ENCODE measurements at regions not wholly inside any gene's neighbourhood (a gene's known extent, or its start where the extent isn't known, plus 50 kb on each side); places are given as distances from the start of the nearest gene placed in this dataset.

DNA sequence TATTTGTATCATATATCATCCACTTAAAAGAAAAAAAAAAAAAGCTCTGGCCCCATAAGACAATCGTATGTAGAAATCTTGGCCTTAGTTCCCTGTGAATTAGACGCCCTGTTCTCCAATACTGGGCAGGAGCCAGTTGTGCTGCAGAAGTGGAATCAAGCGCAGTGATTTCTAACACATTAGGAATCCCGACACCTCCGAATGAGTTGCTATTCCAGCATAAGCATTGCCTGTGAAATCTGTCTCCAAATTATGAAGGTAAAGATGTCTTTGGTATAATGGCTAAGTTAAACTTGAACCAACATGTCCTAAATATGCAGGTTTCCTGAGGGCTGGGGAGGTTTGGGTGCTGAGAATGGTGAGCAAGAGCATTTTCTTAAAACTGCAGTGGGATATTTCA lies 199.4 kb upstream of the ARRDC4 start:
- no peak for DNase-seq (ENCODE audit: low read depth in 2 of 2)

DNA sequence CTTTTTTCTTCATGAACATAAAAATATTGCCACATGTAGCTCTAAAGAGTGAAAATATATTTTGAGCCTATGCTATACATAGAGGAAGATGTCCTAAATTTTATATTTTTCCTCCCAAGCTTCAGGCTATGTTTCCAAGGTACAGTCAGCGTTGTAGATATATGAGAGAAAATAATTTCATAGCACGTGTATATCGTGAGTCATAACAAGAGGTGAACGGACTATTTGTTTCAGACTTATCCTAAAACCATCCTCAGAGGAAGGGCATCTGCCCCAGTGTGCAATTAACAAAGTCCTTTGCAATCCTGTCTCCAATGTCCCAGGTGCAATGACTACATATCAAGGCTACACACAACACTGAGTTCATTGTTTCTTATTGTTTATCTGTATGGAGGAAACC lies 177.3 kb upstream of the ARRDC4 start:
- DNase-seq (ENCODE audit: low read depth in 2 of 2), result no peak

DNA sequence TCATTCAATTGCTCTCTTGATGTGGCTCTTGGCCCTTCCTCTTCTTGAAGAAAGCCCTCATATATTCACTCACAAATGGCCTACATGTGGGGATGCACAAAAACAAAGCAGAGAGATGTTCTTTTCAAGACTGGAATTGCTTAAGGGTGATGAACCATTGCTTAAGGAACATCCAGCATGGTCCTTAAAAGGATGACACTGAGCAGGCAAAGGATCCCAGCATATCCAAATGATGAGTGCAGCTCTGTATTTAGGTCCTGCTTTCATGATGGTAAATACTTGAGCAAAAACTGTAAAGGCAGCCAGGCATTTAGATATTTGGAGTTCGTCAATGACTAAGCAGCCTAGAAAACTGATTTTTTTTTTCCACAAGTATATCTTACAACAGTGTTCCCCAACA lies 173.8 kb upstream of the ARRDC4 start:
- DNase-seq (ENCODE audit: low read depth in 2 of 2), result no peak

DNA sequence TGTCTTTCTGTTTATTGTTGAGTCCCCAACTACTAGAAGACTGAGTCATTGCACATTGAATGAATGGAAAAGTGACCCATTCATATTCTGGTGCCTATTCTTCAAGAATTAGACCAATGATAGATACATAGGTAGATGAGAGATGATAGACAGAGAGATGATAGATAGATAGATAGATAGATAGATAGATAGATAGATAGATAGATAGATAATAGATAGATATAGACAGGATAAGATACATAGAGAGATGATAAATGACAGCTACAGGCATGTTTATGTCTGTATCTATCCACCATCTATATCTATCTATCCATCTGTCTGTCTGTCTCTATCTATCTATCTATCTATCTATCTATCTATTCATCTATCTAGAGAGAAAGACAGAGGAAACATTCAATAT lies 170.3 kb upstream of the ARRDC4 start:
- no peak for DNase-seq (ENCODE audit: low read depth in 2 of 2)

DNA sequence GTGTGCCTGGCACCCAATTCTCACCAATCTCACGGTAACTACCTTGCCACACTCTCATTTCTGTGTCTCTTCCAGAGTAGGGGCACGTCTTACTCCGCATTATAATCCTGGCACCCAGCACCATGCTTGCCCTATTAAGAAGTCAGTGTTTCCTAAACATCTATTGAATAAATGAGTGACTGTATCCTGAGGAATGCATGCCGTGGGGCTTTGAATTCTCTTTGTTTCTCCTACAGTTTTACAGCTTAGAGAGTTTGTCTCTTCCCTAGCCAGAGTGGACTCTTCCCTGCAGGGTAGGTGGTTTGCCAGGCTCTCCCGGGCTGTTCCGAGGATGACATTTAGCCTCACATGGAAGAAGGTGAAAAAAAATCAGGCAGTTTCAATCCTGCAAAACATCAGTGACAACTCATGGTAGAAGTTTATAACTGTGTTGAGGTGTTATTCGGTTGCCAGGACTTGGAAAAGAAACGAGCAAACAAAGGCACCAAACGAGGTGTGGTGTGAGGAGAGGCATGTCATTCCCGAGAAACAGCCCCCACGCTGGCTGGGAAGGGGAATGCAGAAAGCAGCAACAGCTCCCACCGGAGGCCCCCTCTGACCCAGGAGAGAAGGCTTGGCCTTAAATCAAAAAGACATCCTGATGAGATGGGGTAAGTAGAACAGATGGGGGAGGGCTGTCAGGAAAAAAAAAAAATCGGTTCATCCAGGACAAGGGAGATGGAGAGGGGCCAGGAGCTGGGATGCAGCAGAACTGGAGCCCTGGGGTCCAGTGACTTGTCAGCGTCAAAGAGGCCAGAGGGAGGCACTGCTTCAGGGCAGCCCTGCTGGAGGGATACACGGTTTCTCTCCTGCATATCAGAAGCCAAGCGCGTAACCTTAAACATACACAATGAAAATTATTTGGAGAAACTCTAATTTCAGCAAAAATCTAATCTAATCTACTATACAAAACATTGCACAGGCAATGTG lies 168.4 kb upstream of the ARRDC4 start:
- no peak for DNase-seq (ENCODE audit: low read depth in 2 of 2)

DNA sequence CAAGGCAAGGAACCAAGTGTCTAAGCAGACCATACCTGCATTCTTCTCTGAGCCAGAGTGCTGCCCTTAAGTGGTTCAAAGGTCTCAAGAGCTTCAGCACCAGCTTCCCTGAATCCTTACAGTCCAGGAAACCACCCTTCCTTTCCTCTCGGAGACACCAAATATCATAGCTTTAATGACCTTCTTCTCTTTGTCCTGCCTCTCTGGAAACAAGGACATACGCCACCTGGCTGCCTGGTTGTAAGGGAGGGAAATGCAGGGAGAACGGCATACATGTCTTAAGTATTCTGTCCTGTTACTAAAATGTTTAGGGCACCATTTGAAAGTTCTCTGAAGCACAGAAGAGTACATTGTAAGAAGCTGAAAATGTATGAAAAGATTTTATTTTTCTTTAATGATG lies 155.6 kb upstream of the ARRDC4 start:
- no peak for DNase-seq (ENCODE audit: low read depth in 2 of 2)

DNA sequence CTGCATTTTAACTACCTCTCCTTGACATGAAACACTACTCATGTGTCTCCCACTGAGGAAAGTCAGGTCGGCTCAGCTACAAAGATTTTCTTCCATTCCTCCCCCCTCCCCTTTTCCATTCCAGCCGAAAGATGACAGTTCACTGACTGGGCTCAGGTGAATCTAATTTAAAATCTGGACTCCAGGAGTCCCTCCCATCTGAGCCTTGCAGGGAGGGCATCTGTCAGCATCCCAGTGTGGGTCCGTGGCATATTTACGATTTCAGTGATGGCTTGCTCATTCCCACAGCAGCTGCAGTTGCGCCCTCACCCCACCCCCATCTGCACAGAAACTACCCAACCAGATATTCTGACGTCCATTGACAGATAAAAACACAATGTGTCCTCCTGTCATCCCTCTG lies 153.7 kb upstream of the ARRDC4 start:
- no peak for DNase-seq (ENCODE audit: low read depth in 2 of 2)

DNA sequence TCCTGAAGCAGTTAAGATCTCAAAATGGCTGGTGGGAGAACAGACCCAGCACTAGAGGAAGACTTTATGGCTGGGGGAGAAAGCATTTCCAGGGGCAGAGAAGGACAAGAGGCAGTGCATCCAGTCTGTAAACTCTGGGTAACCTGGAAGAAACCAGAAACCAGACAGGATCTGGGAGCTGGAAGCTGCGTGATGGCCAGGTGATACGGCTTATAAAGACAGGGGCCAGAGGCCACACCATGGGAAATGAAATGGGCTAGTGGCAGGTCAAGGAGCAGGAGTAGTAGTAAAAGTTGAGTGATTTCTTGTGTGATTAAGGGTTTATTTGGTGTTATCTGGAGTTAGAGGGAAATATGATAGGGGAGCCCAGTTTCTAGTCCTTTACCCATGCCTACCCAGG lies 144.7 kb upstream of the ARRDC4 start:
- DNase-seq (ENCODE audit: low read depth in 2 of 2), result no peak

DNA sequence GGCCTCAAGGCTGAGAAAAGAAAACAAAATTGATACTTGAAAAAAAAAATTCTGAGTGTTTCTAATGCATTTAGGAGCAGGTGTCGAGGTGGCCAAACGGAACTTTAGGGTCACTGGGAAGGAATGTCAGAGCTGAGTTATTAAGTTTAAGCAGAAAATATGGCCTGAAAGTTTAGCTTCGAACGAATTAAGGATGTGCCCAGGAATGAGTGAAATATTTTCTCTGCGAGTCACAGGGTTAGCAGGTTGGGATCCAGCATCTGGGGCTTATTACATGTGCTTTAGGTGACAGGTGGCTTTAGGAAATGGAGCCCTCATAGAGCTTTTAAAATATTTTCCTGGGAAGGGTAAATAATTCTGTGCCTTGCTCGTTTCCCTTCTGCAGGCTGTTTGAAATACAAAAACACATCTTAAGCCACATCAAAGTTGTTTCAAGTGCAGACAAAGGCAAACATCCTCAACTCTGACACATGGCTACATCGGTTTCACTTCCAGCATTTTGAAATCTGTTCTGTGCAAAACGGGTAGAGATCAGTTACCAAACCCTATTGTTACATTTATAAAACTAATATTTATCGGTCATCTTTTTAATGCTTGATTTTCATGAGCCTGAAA lies 143.1 kb upstream of the ARRDC4 start:
- DNase-seq (ENCODE audit: low read depth in 2 of 2), result no peak

DNA sequence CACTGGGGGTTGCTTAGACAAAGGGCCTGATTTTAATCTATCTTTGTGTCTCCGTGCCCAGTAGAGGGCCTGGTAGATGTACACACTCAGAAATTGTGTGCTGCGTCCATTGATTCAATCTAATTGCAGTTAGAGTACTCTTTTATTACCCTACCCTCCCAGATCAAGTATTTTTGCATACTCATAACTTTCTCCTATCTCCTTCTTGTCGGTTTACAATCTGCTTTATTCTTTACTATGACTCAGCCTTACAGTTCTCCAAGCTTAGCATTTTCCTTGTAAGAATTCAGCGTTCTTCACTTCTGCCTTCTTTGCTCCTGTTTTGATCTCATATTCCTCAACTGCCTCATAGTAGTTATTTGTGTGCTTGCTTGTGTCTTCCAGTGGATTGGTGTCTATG lies 124.5 kb upstream of the ARRDC4 start:
- DNase-seq (ENCODE audit: low read depth in 2 of 2), result no peak

DNA sequence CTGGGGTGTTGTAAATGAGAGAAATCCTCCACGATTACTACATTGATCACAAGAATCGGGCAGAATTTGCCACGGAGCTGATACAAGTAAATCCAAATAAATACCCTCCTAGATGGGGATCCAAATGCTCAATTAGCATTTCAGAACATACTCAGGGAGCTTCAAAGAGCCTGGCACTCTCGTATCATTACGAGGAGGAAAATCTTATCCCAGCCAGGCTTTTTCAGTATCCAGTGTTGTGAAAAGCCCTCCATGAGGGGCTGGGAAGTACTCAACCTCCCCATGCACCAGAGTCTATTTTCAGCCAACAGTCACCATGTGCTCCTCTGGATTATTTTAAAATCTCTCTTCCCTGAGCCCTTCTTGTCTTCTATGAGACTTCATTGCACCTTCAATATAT lies 122.6 kb upstream of the ARRDC4 start:
- DNase-seq (ENCODE audit: low read depth in 2 of 2), result no peak

DNA sequence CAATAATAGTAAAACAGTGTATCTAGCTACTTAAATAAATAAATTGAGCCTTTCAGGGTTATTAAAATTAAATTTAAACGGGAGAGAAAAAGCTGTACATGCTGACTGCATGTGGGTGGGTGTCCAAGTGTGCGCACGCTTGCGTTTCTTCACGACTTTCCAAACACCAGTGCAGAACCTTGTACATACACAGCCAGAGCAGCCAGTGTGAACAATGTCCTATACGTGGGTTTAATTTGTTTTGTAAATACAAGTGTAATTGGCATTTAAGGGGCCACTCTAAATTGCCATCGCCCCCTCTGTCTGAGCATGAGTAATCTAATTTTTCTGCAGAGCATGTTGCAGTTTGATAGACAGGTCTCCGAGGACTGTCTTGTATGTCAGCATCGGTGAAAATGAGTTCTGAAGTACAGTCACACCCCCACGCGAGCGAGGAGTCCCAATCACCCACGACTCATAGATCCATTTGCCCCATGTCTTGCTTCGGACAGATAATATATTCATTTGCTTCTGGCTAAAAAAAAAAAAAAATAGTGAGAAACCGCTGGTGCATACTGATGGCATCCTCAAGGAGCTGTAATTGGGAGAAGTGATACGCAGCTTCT lies 121.8 kb upstream of the ARRDC4 start:
- no peak for DNase-seq (ENCODE audit: low read depth in 2 of 2)

DNA sequence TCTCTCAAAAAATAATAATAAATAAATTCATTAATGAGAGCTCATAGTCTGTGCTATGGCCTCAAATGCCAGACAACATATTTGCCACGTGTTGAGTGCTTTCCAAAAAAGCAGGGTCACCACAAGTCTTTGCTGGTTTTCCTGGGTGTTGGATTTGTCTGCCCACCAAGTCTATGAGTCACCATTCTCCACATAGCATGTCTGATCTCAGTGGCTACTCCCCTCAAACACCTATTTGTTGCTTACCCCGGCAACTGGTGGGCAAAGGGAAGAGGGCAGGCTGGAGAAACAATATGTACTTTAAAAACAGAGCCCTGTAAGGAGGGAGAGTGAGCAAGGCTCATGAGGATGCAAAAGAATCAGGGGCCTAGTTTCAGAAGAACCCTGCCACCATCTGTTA lies 120.0 kb upstream of the ARRDC4 start:
- no peak for DNase-seq (ENCODE audit: low read depth in 2 of 2)

DNA sequence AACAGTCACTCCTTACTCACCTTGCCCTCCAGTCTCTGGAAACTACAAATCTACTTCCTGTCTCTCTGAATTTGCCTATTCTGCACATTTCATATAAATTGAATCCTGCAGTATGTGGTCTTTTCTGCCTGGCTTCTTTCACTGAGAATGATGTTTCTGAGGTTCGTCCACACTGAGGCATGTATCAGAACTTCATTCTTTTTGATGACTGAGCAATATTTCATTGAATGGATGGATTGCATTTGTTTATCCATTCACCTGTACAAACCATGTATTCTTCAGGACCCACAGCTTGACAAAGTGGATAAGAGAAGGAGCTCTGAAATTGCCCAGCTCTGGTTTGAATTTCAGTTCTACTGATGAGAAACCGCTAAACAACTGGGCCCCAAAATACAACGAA lies 118.9 kb upstream of the ARRDC4 start:
- DNase-seq (ENCODE audit: low read depth in 2 of 2), result no peak

DNA sequence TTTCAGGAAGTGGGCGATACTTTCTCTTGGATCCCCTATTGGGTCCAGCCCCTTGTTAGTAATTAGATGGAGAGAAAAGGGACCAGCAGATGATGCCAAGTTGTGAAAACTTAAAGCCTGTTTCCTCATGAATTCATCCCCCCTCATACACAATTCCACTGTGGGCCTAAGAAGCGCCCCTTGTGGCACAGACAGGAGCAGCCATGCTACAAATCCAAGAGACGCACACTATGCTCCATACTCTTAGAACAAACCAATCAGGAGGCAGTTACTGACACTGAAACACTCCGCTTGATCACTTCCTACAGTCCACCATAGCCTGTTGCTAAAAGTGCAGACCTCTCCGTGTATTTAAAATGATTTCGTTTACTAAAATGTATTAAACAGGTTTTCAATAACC lies 111.3 kb upstream of the ARRDC4 start:
- no peak for DNase-seq (ENCODE audit: low read depth in 2 of 2)

DNA sequence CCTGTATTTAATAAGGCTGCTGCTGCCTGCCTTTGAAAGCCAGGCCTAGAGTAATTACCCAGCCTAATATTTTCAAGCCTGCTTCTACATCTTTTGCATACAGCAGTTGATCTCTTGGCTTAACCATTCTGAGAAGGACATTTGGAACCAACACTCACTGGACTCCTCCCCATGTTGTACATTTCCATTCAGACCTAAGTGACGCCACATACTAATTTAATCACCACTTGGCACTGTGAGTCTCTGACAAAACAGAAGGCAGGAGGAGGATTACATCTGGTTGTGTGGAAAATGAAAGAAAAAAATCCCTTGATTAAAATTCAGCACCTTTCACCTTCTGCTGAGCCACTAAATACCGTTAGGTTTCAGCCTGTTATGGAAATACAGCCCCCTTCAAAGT lies 102.2 kb upstream of the ARRDC4 start:
- no peak for DNase-seq (ENCODE audit: low read depth in 2 of 2)

DNA sequence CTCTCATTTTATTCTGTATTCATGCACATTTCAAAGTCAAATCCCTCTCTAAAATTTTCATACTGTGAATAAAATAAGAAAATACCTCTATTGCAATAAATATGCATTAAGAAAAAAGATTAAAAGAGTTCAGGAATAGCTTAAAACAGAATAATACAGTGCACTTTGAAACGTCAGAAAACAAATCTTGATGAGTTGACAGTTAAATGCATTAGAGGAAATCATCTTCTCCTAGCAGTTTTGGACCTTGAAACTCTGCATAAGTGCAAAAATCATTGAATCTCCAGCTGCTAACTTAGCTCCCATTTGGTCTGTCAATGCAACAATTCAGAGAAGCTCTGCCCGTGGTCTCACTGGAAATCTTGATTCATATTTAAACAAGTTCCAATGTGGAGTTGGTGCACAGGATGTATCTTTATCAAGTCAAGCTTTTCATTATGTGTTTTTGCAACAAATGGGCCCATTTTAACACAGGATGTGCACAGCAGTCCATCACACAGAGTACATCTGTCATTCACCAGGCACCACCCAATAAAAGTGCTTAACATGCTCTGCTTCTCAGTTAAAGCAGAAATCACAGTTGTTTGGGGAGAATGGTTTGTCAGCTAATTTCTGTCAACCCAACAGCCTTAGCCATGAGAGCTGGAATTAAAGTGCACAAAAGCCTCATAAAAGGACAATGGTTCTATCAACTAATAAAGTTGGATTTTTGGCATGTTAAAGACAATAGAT lies 98.8 kb upstream of the ARRDC4 start:
- DNase-seq (ENCODE audit: low read depth in 2 of 2), result no peak

DNA sequence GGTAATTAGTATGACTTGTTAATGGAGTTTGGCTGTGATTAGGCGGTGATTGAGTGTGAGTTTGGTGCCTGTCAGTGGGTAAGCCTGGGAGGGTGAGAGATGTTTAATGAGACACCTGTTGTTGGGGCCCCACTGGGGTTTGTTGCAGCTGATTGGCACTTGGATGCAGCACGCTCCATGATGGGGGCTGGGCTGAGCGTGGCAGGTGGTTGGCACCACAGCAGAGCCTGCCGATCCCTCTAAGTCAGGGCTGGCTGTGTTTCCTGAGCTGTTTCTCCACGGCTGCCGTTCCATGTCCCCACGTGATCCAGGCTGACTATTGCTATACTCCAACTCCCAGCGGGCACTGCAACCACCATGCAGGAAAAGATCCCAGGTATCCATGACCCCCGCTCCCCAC lies 93.5 kb upstream of the ARRDC4 start:
- DNase-seq (ENCODE audit: low read depth in 2 of 2), result no peak

DNA sequence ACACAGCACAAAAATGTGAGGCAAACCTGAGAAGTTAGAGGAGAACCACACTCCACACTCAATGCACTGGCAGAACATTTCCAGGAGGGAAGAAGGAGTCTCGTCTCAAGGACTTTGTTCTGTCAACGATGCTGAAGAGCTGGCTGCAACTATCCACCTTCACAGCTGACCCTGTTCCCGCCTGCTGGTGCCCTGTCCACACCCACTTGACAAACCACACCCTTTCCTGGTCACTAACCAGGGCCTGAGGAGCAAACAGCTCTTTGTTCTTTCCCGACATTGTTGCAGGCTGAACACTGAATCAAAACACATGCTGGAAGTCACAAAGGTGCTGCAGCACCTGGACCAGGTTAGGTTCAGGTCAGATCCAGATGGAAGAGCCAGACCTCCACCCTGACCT lies 92.6 kb upstream of the ARRDC4 start:
- no peak for DNase-seq (ENCODE audit: low read depth in 2 of 2)

DNA sequence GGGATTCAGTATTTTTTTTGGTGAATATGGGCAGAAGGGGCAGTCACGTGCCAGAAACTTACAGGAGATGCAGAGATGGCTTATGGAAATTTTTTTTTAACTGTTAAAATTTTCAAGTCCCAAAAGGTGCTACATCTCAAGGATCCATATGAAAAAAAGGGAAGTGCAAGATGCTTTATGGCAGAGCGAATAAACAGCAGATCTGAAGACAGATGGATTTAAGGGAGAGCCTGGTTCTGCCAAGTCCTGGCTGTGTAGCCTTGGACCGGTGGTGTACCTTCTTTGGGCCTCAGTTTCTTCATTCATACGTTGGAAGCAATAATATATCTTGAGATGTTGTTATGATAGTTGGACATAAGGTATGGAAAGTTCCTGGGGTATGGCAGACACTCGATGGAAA lies 91.5 kb upstream of the ARRDC4 start:
- no peak for DNase-seq (ENCODE audit: low read depth in 2 of 2)

DNA sequence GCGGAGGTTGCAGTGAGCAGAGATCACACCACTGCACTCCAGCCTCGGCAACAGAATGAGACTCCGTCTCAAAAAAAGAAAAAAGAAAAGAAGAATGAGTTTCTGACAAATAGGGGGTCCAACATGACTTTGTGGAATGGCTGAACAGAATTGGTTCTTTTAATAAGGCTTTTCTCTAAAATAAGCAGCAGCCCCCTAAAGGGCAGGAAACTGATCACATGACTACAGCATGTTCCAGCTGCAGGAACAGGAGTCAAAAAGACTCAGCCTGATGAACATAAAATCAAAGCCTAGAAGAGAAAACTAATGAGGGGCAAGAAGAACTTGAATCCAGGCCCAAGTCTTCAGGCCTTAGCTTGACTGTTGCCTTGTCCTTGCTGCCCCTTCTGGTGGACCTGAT lies 89.7 kb upstream of the ARRDC4 start:
- no peak for DNase-seq (ENCODE audit: low read depth in 2 of 2)

DNA sequence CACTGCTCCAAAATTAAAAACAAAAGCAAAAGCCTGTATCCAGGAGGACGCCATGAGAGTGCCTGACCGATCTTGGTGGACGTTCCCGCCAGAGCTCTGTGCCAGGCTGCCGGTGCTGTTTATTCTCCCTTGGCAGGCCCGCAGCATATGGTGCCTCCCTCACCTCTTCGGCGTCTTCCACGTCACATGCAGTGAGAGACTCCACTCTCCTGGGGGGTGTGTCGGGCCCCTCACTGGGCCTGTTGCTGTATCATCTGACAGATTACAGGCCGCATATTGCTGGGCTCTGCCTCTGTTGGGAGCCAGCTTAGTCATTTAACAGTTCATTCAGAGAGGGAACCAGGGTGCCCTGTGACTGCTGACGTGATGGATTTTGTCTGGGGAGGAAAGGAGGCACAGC lies 86.4 kb upstream of the ARRDC4 start:
- no peak for DNase-seq (ENCODE audit: low read depth in 2 of 2)
